Trophoblast cell (in vitro differentiated cells and primary cell): ENCODE measurements at regions not wholly inside any gene's neighbourhood (a gene's known extent, or its start where the extent isn't known, plus 50 kb on each side); places are given as distances from the start of the nearest gene placed in this dataset.

Experiments
- DNase-seq, 2 donors: peaks; one replicate each; pipeline ENCODE4 v3.0.0-alpha.2; 2016
- H2AFZ ChIP-seq: 2 replicates; pipeline ENCODE4 v1.6.1; 2013; ENCODE audit warnings: low read length, moderate library complexity, mild to moderate bottlenecking; ENCODE audit not compliant: insufficient read depth, poor library complexity
- H2AK5ac ChIP-seq: 2 replicates; pipeline ENCODE4 v1.6.1; 2013; ENCODE audit warnings: mild to moderate bottlenecking, low read length
- H2BK120ac ChIP-seq: 2 replicates; pipeline ENCODE4 v1.6.1; 2013; ENCODE audit warnings: low read length, mild to moderate bottlenecking, moderate library complexity; ENCODE audit not compliant: insufficient read depth, poor library complexity
- H2BK12ac ChIP-seq: 2 replicates; pipeline ENCODE4 v1.6.1; 2013; ENCODE audit warnings: mild to moderate bottlenecking, low read length, moderate library complexity
- H2BK5ac ChIP-seq: 2 replicates; pipeline ENCODE4 v1.6.1; 2013; ENCODE audit warnings: low read length, low read depth, moderate library complexity, mild to moderate bottlenecking; ENCODE audit not compliant: poor library complexity
- H3K14ac ChIP-seq: 2 replicates; pipeline ENCODE4 v1.6.1; 2013; ENCODE audit warnings: mild to moderate bottlenecking, low read length
- H3K18ac ChIP-seq: 2 replicates; pipeline ENCODE4 v1.6.1; 2013; ENCODE audit warnings: mild to moderate bottlenecking, low read length
- H3K23ac ChIP-seq: 2 replicates; pipeline ENCODE4 v1.6.1; 2013; ENCODE audit warnings: low read length
- H3K27ac ChIP-seq: 2 replicates; pipeline ENCODE4 v1.5.1; 2013; ENCODE audit warnings: low read depth, mild to moderate bottlenecking, inconsistent platforms, low read length, moderate library complexity
- H3K27me3 ChIP-seq: 2 replicates; pipeline ENCODE4 v1.6.1; 2013; ENCODE audit warnings: inconsistent platforms, mild to moderate bottlenecking, low read length, moderate library complexity; ENCODE audit not compliant: insufficient read depth
- H3K36me3 ChIP-seq, 2 experiments: 1 replicate in 1 of 2; 2 replicates in 1 of 2; pipeline ENCODE4 v1.6.1; 2013; ENCODE audit warnings: low read length in 2 of 2, mild to moderate bottlenecking in 2 of 2, moderate library complexity in 1 of 2; ENCODE audit not compliant: insufficient read depth in 2 of 2, control insufficient read depth in 1 of 2
- H3K4ac ChIP-seq: 2 replicates; pipeline ENCODE4 v1.6.1; 2013; ENCODE audit warnings: low read depth, mild to moderate bottlenecking, low read length, moderate library complexity
- H3K4me1 ChIP-seq, 2 experiments: 1 replicate in 1 of 2; 2 replicates in 1 of 2; pipeline ENCODE4 v1.6.1; 2013; ENCODE audit warnings: low read length in 2 of 2, mild to moderate bottlenecking in 2 of 2, moderate library complexity in 1 of 2; ENCODE audit not compliant: insufficient read depth in 2 of 2, control insufficient read depth in 1 of 2
- H3K4me2 ChIP-seq: 2 replicates; pipeline ENCODE4 v1.6.1; 2013; ENCODE audit warnings: inconsistent platforms, mild to moderate bottlenecking, low read length, moderate library complexity
- H3K4me3 ChIP-seq: 2 replicates; pipeline ENCODE4 v1.5.1; 2013; ENCODE audit warnings: mild to moderate bottlenecking, low read depth, low read length, inconsistent platforms
- H3K79me1 ChIP-seq: one replicate; pipeline ENCODE4 v1.6.1; 2013; ENCODE audit warnings: low read length
- H3K79me2 ChIP-seq: 2 replicates; pipeline ENCODE4 v1.6.1; 2013; ENCODE audit warnings: low read length, mild to moderate bottlenecking; ENCODE audit not compliant: control insufficient read depth, insufficient read depth, poor library complexity
- H3K9ac ChIP-seq: 2 replicates; pipeline ENCODE4 v1.6.1; 2013; ENCODE audit warnings: mild to moderate bottlenecking, low read length
- H3K9me3 ChIP-seq: 2 replicates; pipeline ENCODE4 v1.6.1; 2013; ENCODE audit warnings: low read depth, mild to moderate bottlenecking, control low read depth, inconsistent platforms, low read length; ENCODE audit not compliant: insufficient read depth
- H4K12ac ChIP-seq: 2 replicates; pipeline ENCODE4 v1.6.1; 2013; ENCODE audit warnings: low read depth, mild to moderate bottlenecking, low read length, moderate library complexity
- H4K8ac ChIP-seq: 2 replicates; pipeline ENCODE4 v1.6.1; 2013; ENCODE audit warnings: low read depth, mild to moderate bottlenecking, low read length, moderate library complexity
- H4K91ac ChIP-seq: one replicate; pipeline ENCODE4 v1.6.1; 2013; ENCODE audit warnings: low read depth, mild to moderate bottlenecking, low read length, moderate library complexity
- WGBS: extraction: QIAGEN DNeasy Blood & Tissue Kit; methylation state at CpG from one replicate; pipeline ENCODE4 v1.1.7; 2013; ENCODE audit warnings: missing lambda C conversion rate; ENCODE audit not compliant: insufficient read length, insufficient coverage; ENCODE audit errors: extremely low coverage; 5-methylcytosine and 5-hydroxymethylcytosine counted together

GRCh38 chr2:122651780-122652179 is 896.3 kb downstream of the TSN start:
- H3K79me2 ChIP-seq, result no peaks in the 10 kb centered on the region
- no peaks in the 10 kb centered on the region for H3K27me3 ChIP-seq
- H2BK5ac ChIP-seq, result no peak overlapping the region
- H4K8ac ChIP-seq, result no peak overlapping the region
- H3K14ac ChIP-seq, result no peak overlapping the region
- H3K79me1 ChIP-seq, result no peaks in the 10 kb centered on the region
- H3K23ac ChIP-seq, result no peak overlapping the region
- H3K4me1 ChIP-seq, result no peaks in the 10 kb centered on the region
- H3K18ac ChIP-seq, result no peak overlapping the region
- H3K4me2 ChIP-seq, result no peak overlapping the region
- DNase-seq, result no peak
- H2AFZ ChIP-seq, result no peak overlapping the region
- no CpG with 5 or more reads among the region's 2 CpGs for WGBS
- no peaks in the 10 kb centered on the region for H3K36me3 ChIP-seq
- H4K12ac ChIP-seq, result no peak overlapping the region
- no peak overlapping the region for H2BK120ac ChIP-seq
- H3K9ac ChIP-seq, result no peak overlapping the region
- H3K4me3 ChIP-seq, result no peak overlapping the region
- H3K4ac ChIP-seq, result no peak overlapping the region
- no peak overlapping the region for H2BK12ac ChIP-seq
- H2AK5ac ChIP-seq, result no peak overlapping the region
- H3K9me3 ChIP-seq, result no peaks in the 10 kb centered on the region
- no peak overlapping the region for H4K91ac ChIP-seq
- H3K27ac ChIP-seq, result no peak overlapping the region

GRCh38 chr2:122652670-122653069 is 897.2 kb downstream of the TSN start:
- Histone ChIP-seq H2BK12ac (no peak overlapping the region), H3K14ac (no peak overlapping the region), H3K4me2 (no peak overlapping the region), H3K4me1 (no peaks in the 10 kb centered on the region), H3K18ac (no peak overlapping the region), H4K12ac (no peak overlapping the region), H3K27ac (no peak overlapping the region), H3K23ac (no peak overlapping the region), H3K79me2 (no peaks in the 10 kb centered on the region), H4K91ac (no peak overlapping the region), H2AK5ac (no peak overlapping the region), H3K79me1 (no peaks in the 10 kb centered on the region), H3K9ac (no peak overlapping the region), H3K4me3 (no peak overlapping the region), H3K9me3 (no peaks in the 10 kb centered on the region), H2AFZ (no peak overlapping the region), H2BK5ac (no peak overlapping the region), H2BK120ac (no peak overlapping the region), H3K27me3 (no peaks in the 10 kb centered on the region), H4K8ac (no peak overlapping the region), H3K36me3 (no peaks in the 10 kb centered on the region), H3K4ac (no peak overlapping the region)
- no peak for DNase-seq
- WGBS, result no CpG with 5 or more reads among the region's 3 CpGs

- Histone ChIP-seq H4K8ac (no peak overlapping the region), H2AK5ac (no peak overlapping the region), H3K27ac (no peak overlapping the region), H3K14ac (no peak overlapping the region), H3K9me3 (no peaks in the 10 kb centered on the region), H3K4me1 (peaks cover 0 to 4% of the 10 kb centered on the region in 2 experiments), H2BK120ac (no peak overlapping the region), H2BK12ac (no peak overlapping the region), H2AFZ (no peak overlapping the region), H3K36me3 (no peaks in the 10 kb centered on the region), H3K9ac (no peak overlapping the region), H3K4me3 (no peak overlapping the region), H3K18ac (no peak overlapping the region), H2BK5ac (no peak overlapping the region), H3K4ac (no peak overlapping the region), H3K23ac (no peak overlapping the region), H3K4me2 (no peak overlapping the region), H4K12ac (no peak overlapping the region), H3K27me3 (peaks cover 9% of the 10 kb centered on the region), H3K79me1 (no peaks in the 10 kb centered on the region), H3K79me2 (no peaks in the 10 kb centered on the region), H4K91ac (no peak overlapping the region)
- no CpG with 5 or more reads among the region's 3 CpGs for WGBS
- DNase-seq, result no peak
Measured at GRCh38 chr2:122656403-122656802, 901.0 kb downstream of the TSN start.

GRCh38 chr2:122660786-122661634 is 905.6 kb downstream of the TSN start:
- no peak overlapping the region for H3K9ac ChIP-seq
- H2BK5ac ChIP-seq, result no peak overlapping the region
- no peaks in the 10 kb centered on the region for H3K9me3 ChIP-seq
- H4K12ac ChIP-seq, result no peak overlapping the region
- no peak overlapping the region for H3K4me3 ChIP-seq
- H3K18ac ChIP-seq, result no peak overlapping the region
- no peak overlapping the region for H4K8ac ChIP-seq
- H3K27me3 ChIP-seq, result peaks cover 12% of the 10 kb centered on the region
- no peak overlapping the region for H4K91ac ChIP-seq
- no peaks in the 10 kb centered on the region for H3K79me2 ChIP-seq
- no peaks in the 10 kb centered on the region for H3K36me3 ChIP-seq
- no peak overlapping the region for H2BK12ac ChIP-seq
- no peak for DNase-seq
- peak overlapping the region; percentile 42 for H3K4me2 ChIP-seq
- no CpG with 5 or more reads among the region's 30 CpGs for WGBS
- H3K79me1 ChIP-seq, result no peaks in the 10 kb centered on the region
- no peak overlapping the region for H2BK120ac ChIP-seq
- H3K27ac ChIP-seq, result no peak overlapping the region
- no peak overlapping the region for H2AFZ ChIP-seq
- no peak overlapping the region for H2AK5ac ChIP-seq
- H3K4ac ChIP-seq, result no peak overlapping the region
- H3K23ac ChIP-seq, result no peak overlapping the region
- H3K14ac ChIP-seq, result no peak overlapping the region
- H3K4me1 ChIP-seq, result peaks cover 0 to 4% of the 10 kb centered on the region in 2 experiments
